HG03196 (cell line): ENCODE measurements at regions not wholly inside any gene's neighbourhood (a gene's known extent, or its start where the extent isn't known, plus 50 kb on each side); places are given as distances from the start of the nearest gene placed in this dataset.

Experiments used
- ATAC-seq: cut with Tn5 transposase; IDR thresholded peaks from one replicate; pipeline ENCODE4 v1.9.1; 2021; ENCODE audit not compliant: unreplicated experiment

GRCh38 chr4:140316799-140317198, 56.6 kb upstream of the SCOC start:
- ATAC-seq = no peak

- no peak for ATAC-seq
Observed at GRCh38 chr4:140315970-140316369, 57.5 kb upstream of the SCOC start.

GRCh38 chr4:140315438-140315837, 58.0 kb upstream of the SCOC start:
- no peak for ATAC-seq

GRCh38 chr4:140315019-140315418, 58.4 kb upstream of the SCOC start:
- no peak for ATAC-seq

- ATAC-seq = no peak
Observed at GRCh38 chr4:140312100-140312499, 61.3 kb upstream of the SCOC start.

- ATAC-seq = no peak
Observed at GRCh38 chr4:140311257-140311835, 62.1 kb upstream of the SCOC start.

GRCh38 chr4:140309124-140309870, 64.1 kb upstream of the SCOC start:
- ATAC-seq = no peak

- no peak for ATAC-seq
Observed at GRCh38 chr4:140308366-140309123, 64.9 kb upstream of the SCOC start.

- ATAC-seq = no peak
Observed at GRCh38 chr4:140305053-140305452, 68.4 kb upstream of the SCOC start.

GRCh38 chr4:140304346-140304745, 69.1 kb upstream of the SCOC start:
- ATAC-seq = no peak

GRCh38 chr4:140302151-140302859, 71.1 kb upstream of the SCOC start:
- ATAC-seq = no peak

GRCh38 chr4:140300271-140300970, 73.0 kb upstream of the SCOC start:
- ATAC-seq = no peak

- no peak for ATAC-seq
Observed at GRCh38 chr4:140298001-140298400, 75.4 kb upstream of the SCOC start.

GRCh38 chr4:140297221-140297570, 76.2 kb upstream of the SCOC start:
- ATAC-seq = no peak

- no peak for ATAC-seq
Observed at GRCh38 chr4:140296335-140297220, 76.9 kb upstream of the SCOC start.

GRCh38 chr4:140293979-140294378, 79.5 kb upstream of the SCOC start:
- ATAC-seq = no peak

- ATAC-seq = no peak
Observed at GRCh38 chr4:140291259-140291658, 82.2 kb upstream of the SCOC start.

GRCh38 chr4:140289486-140289885, 84.0 kb upstream of the SCOC start:
- no peak for ATAC-seq

- no peak for ATAC-seq
Observed at GRCh38 chr4:140286456-140286855, 87.0 kb upstream of the SCOC start.

- ATAC-seq = no peak
Observed at GRCh38 chr4:140284456-140284855, 89.0 kb upstream of the SCOC start.
